Activated CD4-positive, alpha-beta T cell treated with anti-CD3 and anti-CD28 coated beads, Interleukin-10, Interleukin-2, amounts not matched to agents 100 ng/mL and 50 ng/mL, durations not matched to agents 16 hours and 8 hours (primary cell): ENCODE measurements at regions not wholly inside any gene's neighbourhood (a gene's known extent, or its start where the extent isn't known, plus 50 kb on each side); places are given as distances from the start of the nearest gene placed in this dataset.

ENCODE experiments used
- DNase-seq: peaks from one replicate; pipeline ENCODE4 v3.0.0-alpha.2; 2020

DNA sequence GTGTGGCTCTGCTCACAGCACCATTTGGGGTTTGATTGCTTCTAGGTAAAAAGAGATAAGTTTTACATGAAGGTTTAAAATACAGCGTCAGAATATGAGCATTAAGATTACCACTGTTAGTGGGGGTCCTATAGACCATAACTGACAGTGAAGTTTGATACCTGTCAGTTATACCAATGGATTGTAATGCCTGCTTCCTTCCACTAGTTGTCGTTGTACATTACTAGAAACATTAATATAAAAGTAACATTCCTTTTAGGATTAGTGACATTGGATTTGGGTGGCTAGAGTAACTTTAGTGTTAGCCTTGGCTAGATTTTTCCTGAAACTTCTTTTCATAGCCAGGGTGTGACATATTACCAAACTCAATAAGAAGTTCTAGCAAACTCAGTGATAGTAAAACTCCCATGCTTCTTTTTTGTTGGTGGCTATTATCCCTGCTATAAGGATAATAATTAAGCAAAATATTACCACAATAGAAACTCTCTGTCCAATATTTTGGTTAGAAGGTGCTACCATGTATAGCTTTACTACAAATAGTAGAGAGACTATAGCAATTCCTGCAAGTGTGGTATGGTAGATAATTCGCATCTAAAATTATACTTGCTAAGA lies 57.1 kb downstream of the FAM181B start:
- DNase-seq = no peak

DNA sequence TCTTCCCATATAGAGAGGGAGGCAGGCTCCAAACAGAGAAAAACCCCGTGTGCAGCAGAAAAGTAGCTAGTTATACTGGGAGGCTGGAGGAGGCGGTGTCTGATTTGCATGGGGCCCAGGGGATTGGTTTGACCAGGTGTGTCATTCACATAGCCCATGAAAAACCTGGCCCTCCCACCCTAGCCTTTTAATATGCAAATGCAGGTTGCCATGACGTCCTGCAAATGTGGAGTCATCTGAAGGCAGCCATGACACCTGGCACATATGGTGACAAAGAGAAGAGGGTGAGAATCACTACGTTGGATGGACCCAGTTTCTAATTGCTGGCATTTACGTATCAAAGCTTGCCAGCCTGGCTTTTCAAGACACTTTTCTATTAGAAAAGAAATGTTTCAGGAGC lies 57.8 kb downstream of the FAM181B start:
- DNase-seq = no peak

DNA sequence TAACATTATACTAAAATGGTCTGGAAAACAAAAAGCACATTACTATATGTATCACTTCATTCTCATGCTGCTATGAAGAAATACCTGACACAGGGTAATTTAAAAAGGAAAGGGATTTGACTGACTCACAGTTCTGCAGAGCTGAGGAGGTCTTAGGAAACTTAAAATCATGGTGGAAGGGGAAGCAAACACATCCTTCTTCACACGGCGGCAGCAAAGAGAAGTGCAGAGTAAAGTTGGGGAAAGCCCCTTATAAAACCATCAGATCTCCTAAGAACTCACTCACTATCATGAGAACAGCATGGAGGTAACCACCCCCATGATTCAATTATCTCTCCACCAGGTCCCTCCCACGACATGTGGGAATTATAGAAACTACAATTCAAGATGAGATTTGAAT lies 60.0 kb downstream of the FAM181B start:
- no peak for DNase-seq

DNA sequence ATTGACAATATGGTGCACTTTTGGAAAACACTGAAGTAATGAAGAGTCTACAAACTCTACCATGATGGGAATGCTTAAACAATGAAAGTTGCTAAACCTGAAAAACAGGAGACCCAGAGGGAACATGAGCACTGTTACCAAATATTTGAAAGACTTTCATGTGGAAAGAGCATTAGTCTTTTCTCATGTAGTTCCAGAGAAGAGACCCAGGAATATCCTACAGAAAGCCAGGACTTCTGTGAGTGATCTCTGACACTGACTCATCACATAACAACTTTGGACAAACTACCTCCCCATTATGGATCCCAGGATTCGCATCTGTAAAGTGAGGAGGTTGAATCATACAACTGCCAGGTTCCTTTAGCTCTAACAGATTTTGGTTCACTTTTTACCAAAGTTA lies 62.2 kb downstream of the FAM181B start:
- DNase-seq = no peak

DNA sequence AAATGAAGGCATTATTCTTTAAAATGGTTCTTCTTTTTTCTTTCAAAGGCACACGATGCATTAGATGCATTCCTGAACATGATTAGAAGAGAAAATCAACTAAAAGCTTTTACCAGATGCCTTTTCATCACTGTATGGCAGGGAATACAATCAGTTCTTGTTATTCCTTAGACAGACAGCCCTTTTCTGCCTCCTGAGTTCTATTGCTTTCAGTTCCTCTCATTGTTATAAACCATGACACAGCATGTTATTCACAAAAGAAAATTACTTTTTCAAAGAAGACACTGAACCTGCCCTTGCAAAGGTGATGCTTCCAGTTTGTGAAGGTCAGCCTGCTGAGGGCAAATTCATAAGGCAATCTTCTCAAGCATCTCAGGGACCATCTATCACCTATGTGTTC lies 70.1 kb downstream of the FAM181B start:
- no peak for DNase-seq

DNA sequence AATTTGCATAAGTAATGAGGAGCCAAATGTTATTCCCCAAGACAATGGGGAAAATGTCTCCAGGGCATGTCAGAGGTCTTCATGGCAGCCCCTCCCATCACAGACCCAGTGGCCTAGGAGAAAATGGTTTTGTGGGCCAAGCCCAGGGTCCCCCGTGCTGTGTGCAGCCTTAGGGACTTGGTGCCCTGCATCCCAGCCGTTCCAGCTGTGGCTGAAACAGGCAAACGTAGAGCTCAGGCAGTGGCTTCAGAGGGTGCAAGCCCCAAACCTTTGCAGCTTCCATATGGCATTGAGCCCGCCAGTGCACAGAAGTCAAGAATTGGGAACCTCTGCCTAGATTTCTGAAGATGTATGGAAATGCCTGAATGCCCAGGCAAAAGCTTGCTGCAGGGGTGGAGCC lies 79.9 kb downstream of the FAM181B start:
- no peak for DNase-seq

DNA sequence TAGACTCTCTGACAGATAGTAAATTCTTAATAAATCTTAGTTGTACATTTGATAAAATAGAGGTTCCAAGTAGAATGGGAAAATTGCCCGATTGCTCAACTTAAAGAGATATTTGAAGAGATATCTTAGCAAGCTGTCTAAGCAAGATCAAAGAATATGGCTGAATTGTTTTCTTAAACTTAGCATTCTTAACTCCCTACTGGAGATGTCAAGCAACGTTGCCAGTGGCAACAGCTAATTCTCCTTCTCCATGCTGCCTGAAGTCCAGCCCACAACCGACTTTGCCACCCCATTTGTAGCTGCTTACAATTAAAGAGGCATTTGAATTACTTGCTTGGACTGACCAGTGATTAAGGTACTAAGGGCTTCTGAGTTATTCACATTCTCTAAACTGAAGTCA lies 94.4 kb downstream of the FAM181B start:
- DNase-seq = no peak

DNA sequence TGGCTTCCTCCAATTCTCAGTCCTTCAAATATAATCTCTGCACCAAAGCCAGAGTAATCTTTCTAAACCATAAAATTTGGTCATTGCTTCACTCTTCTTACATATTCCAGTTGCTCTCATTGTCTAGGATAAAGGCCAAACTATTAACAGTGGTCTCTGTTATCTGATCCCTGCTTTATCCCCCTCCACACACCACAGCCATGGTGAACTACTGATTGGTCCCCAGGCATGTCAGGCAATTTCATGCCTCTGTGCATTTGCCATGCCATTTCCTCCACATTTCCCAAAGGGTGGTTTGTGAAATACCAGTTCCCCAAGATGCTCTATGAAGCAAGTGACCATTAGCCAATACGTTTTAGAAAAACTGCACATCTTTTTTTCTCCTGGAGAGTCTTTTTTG lies 97.0 kb downstream of the FAM181B start:
- no peak for DNase-seq

DNA sequence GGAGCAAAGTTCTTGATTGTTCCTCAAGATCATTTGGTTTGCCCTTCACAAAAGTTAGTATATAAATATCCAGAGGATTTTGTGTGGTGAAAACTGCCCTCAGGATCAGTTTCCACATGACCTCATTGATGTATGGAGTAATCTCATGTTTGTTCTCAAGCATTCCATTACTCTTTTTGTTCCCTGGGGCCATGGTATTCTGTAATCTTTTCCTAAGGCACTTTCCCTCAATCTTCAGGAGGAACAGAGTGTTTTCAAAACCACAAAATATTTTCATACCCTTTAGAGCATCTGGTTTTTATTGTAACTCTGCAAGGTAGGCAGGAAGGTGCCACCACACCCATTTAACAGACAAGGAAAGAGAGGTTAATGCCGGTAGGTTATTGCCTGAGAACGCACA lies 99.6 kb downstream of the FAM181B start:
- DNase-seq = no peak

DNA sequence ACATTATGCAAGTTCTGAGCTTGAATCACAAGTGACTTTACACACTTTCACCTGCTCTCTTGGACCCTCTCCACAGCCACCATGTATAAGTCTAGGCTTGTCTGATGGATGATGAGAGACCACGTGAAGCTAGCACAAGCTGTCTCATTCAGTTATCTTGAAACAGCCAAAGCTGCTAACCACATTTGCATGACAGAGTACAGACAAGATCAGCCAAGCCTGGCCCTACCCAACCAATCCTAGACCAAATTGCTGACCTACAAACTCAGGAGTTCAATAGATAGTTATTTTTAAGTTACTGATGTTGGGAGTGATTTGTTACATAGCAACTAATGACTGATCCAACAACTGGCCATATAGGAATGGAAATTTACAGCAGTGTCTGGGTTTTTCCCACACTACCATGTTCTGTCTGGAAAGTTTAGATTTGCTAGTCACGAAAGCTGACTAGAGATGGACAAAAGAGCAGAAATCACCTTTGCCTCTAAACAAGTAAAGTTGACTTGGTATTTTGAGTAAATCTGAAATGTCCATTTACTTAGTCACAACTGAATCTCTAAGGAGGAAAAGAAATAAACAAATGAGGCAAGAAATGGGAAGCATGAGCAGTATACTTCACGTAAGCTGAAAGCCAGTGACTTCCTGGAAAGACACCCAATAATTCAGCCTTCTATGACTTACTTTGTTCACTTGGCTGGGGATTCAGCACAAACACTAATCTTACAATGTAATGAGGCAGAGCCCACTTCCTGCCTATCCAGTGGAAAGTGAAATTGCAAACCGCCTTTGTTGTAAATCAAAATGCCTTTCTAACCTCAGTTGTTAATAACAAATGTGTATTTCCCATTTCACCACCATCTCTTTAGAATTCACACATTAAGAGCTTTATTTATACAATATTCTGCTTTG lies 101.7 kb downstream of the FAM181B start:
- DNase-seq = peak; percentile 2

DNA sequence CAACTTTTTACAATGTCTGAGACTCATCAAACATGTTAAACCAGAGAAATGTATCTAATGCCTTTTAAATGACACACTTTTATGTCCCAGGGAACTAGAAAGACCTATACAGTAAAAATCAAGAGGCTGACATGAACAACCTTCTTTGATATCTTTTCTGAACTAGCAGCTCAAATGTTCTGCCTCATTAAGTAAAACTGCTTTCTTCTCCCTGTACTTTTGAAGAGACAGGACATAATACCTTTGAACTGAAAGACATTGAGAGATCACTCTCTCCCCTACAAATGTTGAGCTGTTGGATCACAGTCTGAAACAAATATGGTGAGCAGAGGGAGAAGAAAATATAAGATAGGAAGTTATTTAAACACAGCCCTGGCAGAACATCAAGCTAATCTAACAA lies 123.0 kb downstream of the FAM181B start:
- no peak for DNase-seq

DNA sequence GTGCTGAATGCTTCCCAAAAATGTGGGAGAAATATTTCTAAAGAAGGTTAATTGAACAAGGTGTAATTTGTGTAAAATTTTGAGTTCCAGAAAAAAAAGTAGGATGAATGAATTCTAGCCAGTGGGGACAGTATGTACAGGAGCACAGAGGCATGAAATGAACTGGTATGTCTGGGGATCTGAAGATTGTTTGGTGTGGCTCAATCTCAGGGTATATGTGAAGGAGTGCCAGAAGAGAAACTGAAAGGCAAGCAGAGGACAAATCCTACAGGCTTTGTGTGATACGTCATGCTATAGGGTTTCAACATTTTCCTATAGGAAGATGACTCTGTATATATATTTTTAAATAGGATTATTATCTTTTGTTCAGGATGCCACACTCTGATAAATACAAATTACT lies 126.9 kb downstream of the FAM181B start:
- DNase-seq = no peak

DNA sequence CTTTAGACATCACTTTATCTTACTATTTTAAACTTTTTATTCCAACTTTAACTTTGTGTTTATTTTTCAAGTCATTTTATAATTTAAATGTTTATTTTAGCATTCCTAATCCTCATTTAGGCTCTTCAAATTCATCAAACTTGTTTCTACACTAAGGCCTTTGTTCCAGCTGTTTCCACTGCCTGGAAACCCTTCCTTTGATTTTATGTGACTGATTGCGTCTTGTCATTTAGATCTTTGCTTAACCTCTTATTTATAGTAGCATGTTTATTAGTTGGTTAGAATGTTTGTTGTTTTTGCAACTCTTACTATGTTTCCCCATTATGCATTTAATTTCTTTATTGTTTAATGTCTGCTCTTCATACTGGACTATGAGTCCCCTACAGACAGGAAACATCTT lies 132.0 kb downstream of the FAM181B start:
- DNase-seq = no peak

DNA sequence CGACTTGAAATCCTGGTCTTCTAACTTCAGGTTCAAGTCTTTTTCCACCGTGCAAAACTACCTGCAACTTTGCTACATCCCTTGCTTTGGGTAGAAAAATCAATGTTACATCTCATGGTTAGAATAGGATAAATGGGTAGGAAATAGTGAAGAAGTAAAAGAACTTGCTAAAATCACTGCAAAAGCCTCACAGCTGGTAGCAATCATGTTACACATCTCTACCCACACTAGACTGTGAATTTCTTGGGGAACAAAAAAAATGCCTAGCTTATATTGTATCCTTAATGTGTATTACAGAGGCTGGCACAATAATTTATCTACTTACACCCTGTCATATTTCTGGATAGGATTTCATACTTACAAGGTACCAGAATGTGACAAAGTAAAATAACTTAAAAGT lies 133.8 kb downstream of the FAM181B start:
- DNase-seq = no peak

DNA sequence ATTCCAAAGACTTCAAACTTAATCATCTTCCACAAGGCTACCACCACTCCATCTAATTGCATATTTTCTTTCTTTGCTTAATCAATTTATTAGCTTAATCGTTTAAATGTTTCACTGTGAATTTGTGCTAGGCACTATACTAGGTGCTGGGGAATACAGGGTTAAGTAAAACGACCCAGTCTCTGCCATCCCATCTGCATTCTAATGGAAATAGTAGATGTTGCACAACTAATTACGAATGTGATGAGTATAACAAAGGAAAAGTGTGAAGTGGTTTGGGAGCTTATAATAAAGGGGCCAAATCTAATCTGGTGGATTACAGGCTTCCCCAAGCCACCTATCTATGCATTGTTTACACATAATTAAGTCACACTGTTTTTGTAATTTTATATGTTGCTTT lies 147.1 kb downstream of the FAM181B start:
- DNase-seq = no peak

DNA sequence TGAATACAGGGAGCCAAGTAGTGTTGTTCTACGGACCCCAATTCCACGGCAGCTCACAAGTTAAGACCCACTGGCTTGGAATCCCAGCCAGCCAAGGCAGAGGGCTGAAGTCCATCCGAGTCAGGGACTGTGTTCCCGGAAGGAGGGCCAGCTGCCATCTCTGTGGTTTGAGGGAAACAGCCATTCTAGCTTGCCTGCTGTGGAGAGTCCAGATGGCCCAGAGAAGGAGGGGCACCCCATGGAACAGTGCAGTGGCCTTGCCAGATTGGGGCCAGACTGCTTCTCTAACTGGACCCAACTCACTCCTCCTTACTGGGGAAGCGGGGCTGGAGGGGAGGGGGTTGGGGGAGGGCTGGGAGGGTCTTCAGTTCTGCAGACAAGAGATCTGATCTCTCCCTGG lies 156.4 kb downstream of the FAM181B start:
- DNase-seq = no peak

DNA sequence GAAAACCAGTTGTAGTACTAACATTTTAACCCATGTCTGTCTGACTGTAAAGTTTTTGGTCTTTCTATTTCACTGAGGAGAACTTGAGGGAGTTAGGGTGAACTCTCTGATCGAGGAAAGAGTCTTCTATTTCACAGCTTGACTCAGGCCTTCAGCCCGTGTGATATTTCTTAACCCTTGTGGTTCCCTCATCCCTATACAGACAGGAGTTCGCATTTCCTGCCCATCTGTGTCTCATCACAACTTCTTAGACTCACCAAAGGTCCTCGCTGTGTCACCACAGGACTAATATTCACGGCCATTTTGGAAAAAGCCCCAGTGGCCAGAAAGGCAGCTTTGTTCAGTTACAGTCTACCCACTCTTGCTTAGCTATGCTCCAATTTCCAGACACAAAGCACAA lies 172.8 kb downstream of the FAM181B start:
- no peak for DNase-seq

DNA sequence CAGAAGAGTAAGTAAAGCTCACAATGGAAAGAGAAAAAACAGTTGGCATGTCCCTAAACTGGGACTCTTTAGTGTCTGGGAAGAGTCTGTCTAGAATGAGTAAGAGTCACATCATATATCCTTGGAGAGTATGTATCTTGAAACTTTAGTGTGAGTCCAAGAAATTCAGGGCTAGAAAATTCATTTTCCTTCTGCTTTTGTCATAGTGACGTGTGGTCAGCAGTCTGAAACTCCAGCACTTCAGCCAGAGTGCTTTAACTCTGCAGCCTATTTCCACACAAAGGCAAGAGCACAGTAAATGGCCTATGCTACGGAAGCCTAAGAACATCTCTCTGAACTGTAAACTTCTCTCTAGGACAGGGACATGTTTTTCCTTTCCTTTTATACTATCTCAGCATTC lies 174.1 kb downstream of the FAM181B start:
- DNase-seq = no peak

DNA sequence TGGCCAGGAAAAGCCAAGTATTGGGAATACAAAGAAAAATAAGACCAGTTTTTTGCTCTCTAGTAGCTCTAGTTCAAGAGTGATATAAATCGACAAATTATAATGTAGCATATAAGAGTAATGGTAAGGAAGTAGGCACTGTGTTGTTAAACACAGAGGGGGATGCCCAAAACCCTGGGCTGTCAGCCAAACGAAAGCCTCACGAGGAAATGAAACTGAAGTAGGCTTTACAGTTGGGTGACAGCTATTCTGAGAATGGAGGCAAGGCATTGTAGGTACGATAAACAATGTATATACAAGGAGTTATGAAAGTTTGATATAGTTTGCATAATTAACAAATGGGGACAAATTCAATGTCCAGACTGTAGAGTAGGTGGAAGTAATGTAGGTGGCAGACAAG lies 176.4 kb downstream of the FAM181B start:
- no peak for DNase-seq

DNA sequence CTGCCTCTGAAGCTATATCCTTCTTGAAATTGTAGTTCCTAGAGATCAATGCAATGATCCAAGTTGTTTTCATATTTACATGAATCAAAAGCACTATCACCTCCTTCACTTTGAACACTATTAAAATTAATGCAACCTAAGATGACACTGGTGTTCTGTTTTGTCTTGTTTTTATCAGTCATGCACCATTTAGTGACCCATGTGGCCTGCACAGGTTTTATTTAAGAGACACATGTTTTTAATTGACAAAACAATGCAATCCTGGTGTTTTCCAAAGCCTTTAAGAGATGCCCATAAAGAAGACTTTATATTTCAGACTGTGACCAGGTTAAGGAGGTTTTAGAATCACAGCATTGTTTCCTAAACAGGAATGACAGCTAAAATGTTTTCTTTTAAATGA lies 177.5 kb downstream of the FAM181B start:
- no peak for DNase-seq

DNA sequence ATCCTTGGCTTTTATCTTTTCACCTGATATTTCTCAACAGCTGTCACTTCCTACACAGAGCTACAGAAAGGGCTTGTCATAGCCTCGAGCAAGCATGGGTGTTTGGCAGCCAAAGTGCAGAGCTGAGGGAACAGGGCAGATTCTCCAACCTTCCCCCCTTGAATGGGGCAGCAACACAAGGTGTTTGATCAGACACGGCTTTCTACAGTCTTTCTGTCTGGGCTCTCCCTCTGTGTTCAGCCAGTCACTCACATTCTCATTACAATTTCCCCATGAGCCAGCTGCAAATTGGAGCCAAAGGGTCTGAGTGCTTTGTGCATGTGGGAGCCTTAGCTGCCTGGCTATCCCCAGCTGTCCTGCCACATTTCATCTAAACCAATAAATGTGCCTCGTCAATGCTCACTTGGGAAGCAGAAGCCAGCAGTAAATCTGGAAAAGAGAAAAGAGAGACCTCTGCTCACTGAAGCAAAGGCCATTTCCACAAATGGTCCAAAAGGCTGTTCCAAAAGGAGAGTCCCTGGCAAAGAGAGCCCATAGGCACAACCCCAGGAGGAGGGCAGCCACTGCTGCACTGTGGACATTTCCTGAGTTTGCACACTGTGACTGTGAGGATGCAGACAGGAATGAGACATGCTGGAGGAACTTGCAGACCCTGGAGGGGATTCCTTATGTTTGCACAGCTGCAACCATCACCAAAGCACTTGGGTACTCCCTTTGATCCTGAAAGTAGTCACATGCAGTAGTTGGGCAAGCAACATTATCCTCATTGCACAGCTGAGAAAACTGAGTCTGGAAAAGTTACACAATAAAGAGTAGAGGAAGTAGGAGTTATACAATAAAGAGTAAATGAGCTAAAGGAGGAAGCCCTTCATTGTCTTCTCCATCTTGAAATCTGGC lies 186.8 kb downstream of the FAM181B start:
- no peak for DNase-seq

DNA sequence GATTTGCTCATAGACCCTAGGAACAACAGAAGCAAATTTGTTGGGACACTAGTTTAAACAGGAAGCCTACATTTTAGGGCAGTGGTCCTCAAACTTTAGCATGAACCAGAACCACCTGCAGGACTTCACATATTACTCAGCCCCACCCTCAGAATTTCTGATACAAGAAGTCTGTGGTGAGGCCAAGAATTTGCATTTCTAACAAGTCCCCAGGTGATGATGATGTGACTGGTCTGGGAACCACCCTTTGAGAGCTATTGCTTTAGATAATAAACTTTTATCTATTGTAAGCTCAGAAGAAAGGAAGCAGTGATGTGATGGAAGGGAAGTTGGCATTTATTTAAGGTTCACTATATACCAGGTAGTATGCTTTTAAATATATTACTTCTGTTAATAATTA lies 194.0 kb downstream of the FAM181B start:
- DNase-seq = no peak

DNA sequence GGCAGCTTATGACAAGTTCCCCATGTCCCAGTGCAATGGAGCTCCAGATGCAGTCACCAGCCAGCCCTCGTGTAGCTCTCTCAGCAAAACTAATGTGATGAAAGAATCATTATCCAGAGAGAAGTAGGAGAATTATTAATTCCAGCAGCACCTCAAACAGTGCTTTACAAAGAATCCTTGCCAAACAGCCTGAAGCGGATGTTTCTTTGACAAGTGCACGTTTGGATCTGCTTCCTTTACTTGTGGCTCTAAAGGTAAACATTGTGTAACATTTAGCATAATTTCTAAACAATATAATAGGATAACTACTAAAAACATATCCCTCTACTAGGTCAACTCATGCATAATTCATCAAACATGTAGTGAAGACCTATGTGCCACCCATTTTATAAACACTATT lies 197.0 kb downstream of the FAM181B start:
- DNase-seq = no peak
